ENCODE measurements at regions not wholly inside any gene's neighbourhood (a gene's known extent, or its start where the extent isn't known, plus 50 kb on each side); places are given as distances from the start of the nearest gene placed in this dataset.

DNA sequence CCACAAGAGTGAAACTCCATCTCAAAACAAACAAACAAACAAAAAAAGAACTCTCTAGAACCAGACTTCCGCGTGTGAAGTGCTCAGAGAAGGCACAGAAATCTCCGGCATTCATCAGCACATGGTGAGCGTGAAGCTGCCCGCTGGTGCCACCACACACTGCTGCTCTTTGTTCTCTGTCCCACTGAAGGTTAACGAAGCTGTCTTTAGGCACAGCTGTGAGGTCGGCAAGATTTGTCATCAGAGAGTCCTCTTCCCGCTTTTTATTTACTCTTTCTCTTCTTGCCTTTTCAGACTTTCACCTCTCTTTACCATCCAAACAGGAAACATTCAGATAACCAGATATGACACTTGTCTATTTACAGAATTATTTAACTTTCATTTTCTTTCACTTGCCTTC, 115.2 kb upstream of the ARGLU1 start:
- H3K9ac ChIP-seq (ENCODE audit: low read length): no peak overlapping the region
- H3K79me2 ChIP-seq (ENCODE audit: low read length): no peaks in the 10 kb centered on the region
- H3K4me1 ChIP-seq (ENCODE audit: insufficient read depth, low read length): no peaks in the 10 kb centered on the region
- no peaks in the 10 kb centered on the region for H3K9me2 ChIP-seq (replicated peaks; ENCODE audit: low read length)
- no peak for DNase-seq
- H2AFZ ChIP-seq (ENCODE audit: low read length): no peak overlapping the region
- no TSS peak for BruUV-seq (replicated peaks)
- no peaks in the 10 kb centered on the region for H3K9me3 ChIP-seq (ENCODE audit: low read length)
- CTCF ChIA-PET: no interaction called here
- H4K20me1 ChIP-seq (ENCODE audit: low read length): no peaks in the 10 kb centered on the region
- H3K4me3 ChIP-seq (ENCODE audit: low read length): no peak overlapping the region
- intact Hi-C loops (cut with micrococcal nuclease): no loop called here
- no peaks in the 10 kb centered on the region for H3K36me3 ChIP-seq (ENCODE audit: low read depth, low read length)
- POLR2A ChIA-PET (ENCODE audit: unreplicated experiment): interaction anchor here (0.7 kb wide), 1 partner anchor 1904 kb away, joined by 3 read pairs; no protein-coding TSS in a partner anchor
- H3F3A ChIP-seq (ENCODE audit: low read length, unreplicated experiment): no peaks in the 10 kb centered on the region
- TF ChIP-seq, protein P1, sequence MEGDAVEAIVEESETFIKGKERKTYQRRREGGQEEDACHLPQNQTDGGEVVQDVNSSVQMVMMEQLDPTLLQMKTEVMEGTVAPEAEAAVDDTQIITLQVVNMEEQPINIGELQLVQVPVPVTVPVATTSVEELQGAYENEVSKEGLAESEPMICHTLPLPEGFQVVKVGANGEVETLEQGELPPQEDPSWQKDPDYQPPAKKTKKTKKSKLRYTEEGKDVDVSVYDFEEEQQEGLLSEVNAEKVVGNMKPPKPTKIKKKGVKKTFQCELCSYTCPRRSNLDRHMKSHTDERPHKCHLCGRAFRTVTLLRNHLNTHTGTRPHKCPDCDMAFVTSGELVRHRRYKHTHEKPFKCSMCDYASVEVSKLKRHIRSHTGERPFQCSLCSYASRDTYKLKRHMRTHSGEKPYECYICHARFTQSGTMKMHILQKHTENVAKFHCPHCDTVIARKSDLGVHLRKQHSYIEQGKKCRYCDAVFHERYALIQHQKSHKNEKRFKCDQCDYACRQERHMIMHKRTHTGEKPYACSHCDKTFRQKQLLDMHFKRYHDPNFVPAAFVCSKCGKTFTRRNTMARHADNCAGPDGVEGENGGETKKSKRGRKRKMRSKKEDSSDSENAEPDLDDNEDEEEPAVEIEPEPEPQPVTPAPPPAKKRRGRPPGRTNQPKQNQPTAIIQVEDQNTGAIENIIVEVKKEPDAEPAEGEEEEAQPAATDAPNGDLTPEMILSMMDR (conservative IDR thresholded peaks at IDR 0.05; ENCODE audit: low read depth, low read length): no peak
- TF ChIP-seq EZH2 (IDR thresholded peaks at IDR 0.05; ENCODE audit: low read length, unreplicated experiment) (no peak), EZH2phosphoT487 (IDR thresholded peaks at IDR 0.05; ENCODE audit: borderline replicate concordance, low read length) (no peak)
- H3K27me3 ChIP-seq (ENCODE audit: low read length): peaks cover 65% of the 10 kb centered on the region
- no peak overlapping the region for H3K27ac ChIP-seq (ENCODE audit: low read length)
- H3K4me2 ChIP-seq (ENCODE audit: low read length): no peak overlapping the region
- no peak for ATAC-seq

DNA sequence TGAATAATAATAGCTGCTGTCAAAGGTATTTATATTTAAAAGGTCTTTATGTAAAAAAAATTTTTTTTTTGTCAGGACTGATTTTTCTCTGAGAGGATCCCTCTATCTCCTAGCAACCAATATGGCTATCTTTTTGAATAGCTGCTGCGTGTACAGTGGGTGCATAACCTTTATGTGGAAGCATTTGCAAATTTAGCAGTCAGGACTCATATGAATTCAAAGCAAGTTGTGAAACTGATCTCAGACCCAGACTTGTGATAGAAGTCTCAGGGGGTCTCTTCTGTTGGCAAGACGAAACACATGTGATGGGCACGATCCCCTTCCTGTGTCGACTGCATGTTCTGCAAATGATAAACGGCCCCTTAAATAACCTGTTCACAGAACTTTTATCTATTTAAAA, 114.1 kb upstream of the ARGLU1 start:
- Histone ChIP-seq H3K4me1 (ENCODE audit: insufficient read depth, low read length) (no peaks in the 10 kb centered on the region), H4K20me1 (ENCODE audit: low read length) (no peaks in the 10 kb centered on the region), H3K27ac (ENCODE audit: low read length) (no peak overlapping the region), H3K9me2 (replicated peaks; ENCODE audit: low read length) (no peaks in the 10 kb centered on the region), H3K36me3 (ENCODE audit: low read depth, low read length) (no peaks in the 10 kb centered on the region), H3F3A (ENCODE audit: low read length, unreplicated experiment) (no peaks in the 10 kb centered on the region), H3K9ac (ENCODE audit: low read length) (no peak overlapping the region), H3K9me3 (ENCODE audit: low read length) (no peaks in the 10 kb centered on the region), H3K4me3 (ENCODE audit: low read length) (no peak overlapping the region), H2AFZ (ENCODE audit: low read length) (no peak overlapping the region), H3K4me2 (ENCODE audit: low read length) (no peak overlapping the region), H3K79me2 (ENCODE audit: low read length) (no peaks in the 10 kb centered on the region), H3K27me3 (ENCODE audit: low read length) (peaks cover 56% of the 10 kb centered on the region)
- ATAC-seq: no peak
- no peak for TF ChIP-seq EZH2 (IDR thresholded peaks at IDR 0.05; ENCODE audit: low read length, unreplicated experiment)
- no peak for TF ChIP-seq EZH2phosphoT487 (IDR thresholded peaks at IDR 0.05; ENCODE audit: borderline replicate concordance, low read length)
- TF ChIP-seq, protein P1 (conservative IDR thresholded peaks at IDR 0.05; ENCODE audit: low read depth, low read length): no peak
- ChIA-PET POLR2A (ENCODE audit: unreplicated experiment) (interaction anchor here (0.6 kb wide), 1 partner anchor 1945 kb away, joined by 4 read pairs; no protein-coding TSS in a partner anchor), CTCF (no interaction called here)
- intact Hi-C loops (cut with micrococcal nuclease): no loop called here
- BruUV-seq (replicated peaks): no TSS peak
- DNase-seq: no peak

DNA sequence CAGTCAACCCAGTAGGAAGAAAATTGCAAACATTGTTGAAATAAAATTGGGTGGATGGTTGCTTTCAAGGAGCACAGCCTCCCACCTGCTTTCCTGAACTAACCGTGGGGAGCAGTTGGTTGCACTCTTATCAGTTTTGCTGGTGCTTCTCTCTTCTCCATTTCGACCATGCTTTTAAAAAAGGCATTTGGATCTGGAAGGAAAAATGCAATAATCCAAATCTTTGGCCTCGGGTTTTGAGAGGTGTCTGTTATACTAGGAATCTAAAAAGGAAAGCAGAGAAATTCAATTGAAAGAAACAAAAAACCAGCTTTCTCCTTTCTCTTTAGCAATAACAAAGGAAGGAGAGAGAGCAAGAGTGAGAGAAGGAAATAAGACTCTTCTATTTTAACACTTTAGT, 113.6 kb upstream of the ARGLU1 start:
- ATAC-seq: no peak

More for the DNA sequence above, 113.6 kb upstream of the ARGLU1 start:
- H3K4me1 ChIP-seq (ENCODE audit: insufficient read depth, low read length): no peaks in the 10 kb centered on the region
- TF ChIP-seq EZH2phosphoT487 (IDR thresholded peaks at IDR 0.05; ENCODE audit: borderline replicate concordance, low read length): no peak
- no peak for DNase-seq
- POLR2A ChIA-PET (ENCODE audit: unreplicated experiment): no interaction called here
- H3K4me3 ChIP-seq (ENCODE audit: low read length): no peak overlapping the region
- no TSS peak for BruUV-seq (replicated peaks)
- intact Hi-C loops (cut with micrococcal nuclease): no loop called here
- no peaks in the 10 kb centered on the region for H3K79me2 ChIP-seq (ENCODE audit: low read length)
- H3K9me2 ChIP-seq (replicated peaks; ENCODE audit: low read length): no peaks in the 10 kb centered on the region
- H3K9ac ChIP-seq (ENCODE audit: low read length): no peak overlapping the region
- CTCF ChIA-PET: no interaction called here
- no peaks in the 10 kb centered on the region for H3F3A ChIP-seq (ENCODE audit: low read length, unreplicated experiment)
- H3K27ac ChIP-seq (ENCODE audit: low read length): no peak overlapping the region
- H4K20me1 ChIP-seq (ENCODE audit: low read length): no peaks in the 10 kb centered on the region
- H3K36me3 ChIP-seq (ENCODE audit: low read depth, low read length): no peaks in the 10 kb centered on the region
- no peaks in the 10 kb centered on the region for H3K9me3 ChIP-seq (ENCODE audit: low read length)
- H2AFZ ChIP-seq (ENCODE audit: low read length): no peak overlapping the region
- H3K4me2 ChIP-seq (ENCODE audit: low read length): no peak overlapping the region
- H3K27me3 ChIP-seq (ENCODE audit: low read length): peaks cover 53% of the 10 kb centered on the region

Data from PC-3 (cell line).